NCI-H460 (cell line): ENCODE measurements at regions not wholly inside any gene's neighbourhood (a gene's known extent, or its start where the extent isn't known, plus 50 kb on each side); places are given as distances from the start of the nearest gene placed in this dataset.
"Not testable (repeated sequence)": the region's sequence is repeated elsewhere in the genome, so short reads cannot be mapped to it uniquely, and the experiment has no call there.

ENCODE experiments used
- DNase-seq: peaks from one replicate; pipeline ENCODE4 v3.0.0-alpha.2; 2016; ENCODE audit warnings: low read depth; ENCODE audit errors: extremely low read depth
- small RNA-seq, 2 experiments: library from RNA; depleted of rRNA; stranded (forward); fragments of <200 nt; gene quantifications; one replicate each; pipeline ENCODE3, GENCODE V24; 2014

DNA sequence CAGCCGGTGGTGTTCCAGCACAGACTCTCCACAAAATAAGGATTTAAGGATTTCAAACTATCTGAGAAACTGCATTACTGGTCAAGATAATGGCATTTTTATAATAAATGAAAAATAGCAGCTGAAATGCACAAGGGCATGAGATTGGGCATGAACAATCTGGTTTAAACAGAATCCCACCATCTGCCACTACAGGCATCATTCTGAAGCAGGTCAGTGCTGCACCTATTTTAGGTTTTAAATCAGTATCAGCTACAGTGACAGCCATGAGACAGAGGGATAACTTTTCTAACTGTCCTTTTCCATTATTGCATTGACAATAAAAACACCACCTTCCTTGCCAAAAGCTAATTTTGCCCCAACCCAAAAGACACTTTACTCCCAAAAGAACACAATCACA is 186.8 kb downstream of the ETV1 start:
- DNase-seq: no peak

DNA sequence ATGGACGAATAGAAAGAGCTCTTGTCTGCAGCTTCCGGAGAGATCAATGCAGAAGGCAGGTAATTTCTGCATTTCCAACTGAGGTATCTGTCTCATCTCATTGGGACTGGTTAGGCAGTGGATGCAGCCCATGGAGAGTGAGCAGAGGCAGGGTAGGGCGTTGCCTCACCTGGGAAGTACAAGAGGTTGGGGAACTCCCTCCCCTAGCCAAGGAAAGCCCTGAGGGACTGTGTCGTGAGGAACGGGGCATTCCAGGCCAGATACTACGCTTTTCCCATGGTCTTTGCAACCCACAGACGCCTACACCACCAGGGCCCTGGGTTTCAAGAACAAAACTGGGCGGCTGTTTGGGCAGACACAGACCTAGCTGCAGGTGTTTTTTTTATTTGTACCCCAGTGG is 186.3 kb downstream of the ETV1 start:
- DNase-seq: no peak

DNA sequence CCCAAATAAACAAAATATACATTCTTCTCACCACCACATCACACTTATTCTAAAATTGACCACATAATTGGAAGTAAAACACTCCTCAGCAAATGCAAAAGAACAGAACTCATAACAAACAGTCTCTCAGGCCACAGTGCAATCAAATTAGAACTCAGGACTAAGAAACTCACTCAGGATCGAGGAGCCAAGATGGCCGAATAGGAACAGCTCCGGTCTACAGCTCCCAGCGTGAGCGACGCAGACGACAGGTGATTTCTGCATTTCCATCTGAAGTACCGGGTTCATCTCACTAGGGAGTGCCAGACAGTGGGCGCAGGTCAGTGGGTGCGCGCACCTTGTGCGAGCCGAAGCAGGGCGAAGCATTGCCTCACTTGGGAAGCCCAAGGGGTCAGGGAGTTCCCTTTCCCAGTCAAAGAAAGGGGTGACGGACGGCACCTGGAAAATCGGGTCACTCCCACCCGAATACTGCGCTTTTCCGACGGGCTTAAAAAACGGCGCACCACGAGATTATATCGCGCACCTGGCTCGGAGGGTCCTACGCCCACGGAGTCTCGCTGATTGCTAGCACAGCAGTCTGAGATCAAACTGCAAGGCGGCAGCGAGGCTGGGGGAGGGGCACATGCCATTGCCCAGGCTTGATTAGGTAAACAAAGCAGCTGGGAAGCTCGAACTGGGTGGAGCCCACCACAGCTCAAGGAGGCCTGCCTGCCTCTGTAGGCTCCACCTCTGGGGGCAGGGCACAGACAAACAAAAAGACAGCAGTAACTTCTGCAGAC is 183.2 kb downstream of the ETV1 start:
- not testable (repeated sequence) for DNase-seq

DNA sequence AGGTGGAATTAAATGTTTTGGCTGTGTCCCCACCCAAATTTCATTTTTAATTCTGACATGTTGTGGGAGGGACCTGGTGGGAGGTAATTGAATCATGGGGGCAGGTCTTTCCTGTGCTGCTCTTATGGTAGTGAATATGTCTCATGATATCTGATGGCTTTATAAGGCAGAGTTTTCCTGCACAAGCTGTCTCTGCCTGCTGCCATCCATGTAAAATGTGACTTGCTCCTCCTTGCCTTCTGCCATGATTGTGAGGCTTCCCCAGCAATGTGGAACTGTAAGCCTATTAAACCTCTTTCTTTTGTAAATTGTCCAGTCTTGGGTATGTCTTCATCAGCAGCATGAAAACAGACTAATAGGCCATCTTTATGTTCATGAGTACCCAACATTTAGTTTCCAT is 172.2 kb downstream of the ETV1 start:
- DNase-seq: not testable (repeated sequence)

DNA sequence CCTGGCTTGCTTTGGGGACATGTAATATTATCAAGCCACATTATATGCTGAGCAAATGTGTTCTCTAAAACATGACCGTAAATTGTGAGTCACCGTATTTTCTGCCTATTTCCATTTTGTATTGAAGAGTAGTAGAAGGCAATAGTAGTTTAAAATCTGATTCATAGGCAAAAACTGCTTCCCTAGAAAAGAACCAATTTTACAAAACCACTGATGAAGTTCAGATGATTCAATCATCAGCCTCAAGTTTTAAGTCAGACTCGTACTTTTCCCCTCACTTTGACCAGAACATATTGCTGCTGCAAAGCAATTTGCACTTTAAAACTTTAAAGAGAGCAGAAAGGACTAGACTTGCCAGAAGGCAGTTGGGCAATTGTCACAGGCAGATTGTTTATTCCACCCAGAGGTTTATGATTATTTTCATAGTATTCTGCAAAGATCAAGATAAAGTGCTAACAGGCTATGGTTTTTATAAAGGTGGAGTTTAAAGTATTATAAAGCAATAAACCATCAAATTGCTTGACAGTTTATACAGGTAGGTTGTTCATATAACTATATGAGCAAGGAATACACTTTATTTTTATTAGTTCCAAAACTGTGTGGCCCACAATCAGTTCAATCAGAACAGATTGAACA is 168.2 kb downstream of the ETV1 start:
- no peak for DNase-seq

DNA sequence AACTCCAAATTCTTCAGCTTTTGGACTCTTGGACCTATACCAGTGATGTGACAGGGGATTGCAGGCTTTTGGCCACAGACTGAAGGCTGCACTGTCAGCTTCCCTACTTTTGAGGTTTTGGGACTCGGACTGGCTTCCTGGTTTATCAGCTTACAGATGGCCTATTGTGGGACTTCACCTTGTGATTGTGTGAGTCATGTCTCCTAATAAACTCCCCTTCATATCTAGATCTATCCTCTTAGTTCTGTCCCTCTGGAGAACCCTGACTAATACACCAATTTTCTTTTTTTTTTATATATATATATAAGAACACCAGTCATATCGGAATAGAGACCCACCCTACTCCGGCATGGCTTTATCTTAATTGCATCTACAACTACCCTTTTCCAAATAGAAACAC is 166.8 kb downstream of the ETV1 start:
- no peak for DNase-seq

DNA sequence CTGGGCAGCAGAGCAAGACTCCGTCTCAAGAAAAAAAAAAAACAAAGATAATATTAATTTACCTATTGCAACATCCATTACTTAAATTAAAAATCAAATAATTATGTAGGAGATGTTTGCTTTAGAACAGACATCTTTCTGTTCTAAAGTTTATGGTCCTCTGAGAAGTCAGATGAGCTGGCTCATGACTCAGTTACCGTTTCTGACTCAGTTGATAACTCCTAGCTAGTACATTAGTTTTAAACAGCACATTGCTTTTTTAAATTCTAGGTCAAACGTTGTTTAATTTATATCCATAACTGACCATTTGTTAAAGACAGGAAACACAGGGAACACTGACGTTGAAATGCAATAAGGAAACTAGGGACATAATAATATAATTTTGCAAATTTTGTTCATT is 162.7 kb downstream of the ETV1 start:
- no peak for DNase-seq

DNA sequence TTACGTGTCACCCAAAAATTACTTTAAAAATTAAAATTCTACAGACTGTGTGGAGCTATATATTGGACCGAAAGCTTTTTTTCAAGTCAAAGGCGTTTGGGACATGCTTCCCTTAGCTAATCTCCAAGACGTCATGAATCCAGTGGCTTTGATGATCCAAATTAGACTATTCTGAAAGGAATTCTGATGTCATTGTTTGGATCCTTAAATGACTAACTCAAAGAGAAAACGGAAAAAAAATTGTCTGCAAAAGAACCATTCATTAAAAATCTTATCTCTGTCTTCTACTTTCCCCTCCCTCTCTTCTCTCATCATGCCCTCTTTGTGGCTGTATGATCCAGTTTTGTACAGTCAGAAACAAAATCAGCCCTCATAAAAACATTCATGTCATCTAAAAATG is 161.8 kb downstream of the ETV1 start:
- no peak for DNase-seq

DNA sequence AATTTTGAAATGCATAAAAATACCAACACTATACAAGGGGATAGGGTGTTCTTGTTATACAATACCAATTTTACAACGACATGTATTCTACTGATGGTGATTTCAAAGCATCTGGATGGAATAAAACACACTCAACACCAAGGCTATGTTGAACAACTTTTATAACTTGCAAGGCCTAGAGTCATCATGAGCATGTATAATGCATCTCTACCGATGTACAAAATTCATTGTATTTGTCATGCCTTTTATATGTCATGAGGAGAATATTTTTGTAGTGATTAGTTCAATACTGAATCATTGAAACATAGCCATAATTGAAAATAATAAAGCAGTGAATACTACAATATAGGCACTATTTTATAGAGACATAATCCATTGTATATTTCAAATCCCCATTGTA is 160.2 kb downstream of the ETV1 start:
- no peak for DNase-seq

DNA sequence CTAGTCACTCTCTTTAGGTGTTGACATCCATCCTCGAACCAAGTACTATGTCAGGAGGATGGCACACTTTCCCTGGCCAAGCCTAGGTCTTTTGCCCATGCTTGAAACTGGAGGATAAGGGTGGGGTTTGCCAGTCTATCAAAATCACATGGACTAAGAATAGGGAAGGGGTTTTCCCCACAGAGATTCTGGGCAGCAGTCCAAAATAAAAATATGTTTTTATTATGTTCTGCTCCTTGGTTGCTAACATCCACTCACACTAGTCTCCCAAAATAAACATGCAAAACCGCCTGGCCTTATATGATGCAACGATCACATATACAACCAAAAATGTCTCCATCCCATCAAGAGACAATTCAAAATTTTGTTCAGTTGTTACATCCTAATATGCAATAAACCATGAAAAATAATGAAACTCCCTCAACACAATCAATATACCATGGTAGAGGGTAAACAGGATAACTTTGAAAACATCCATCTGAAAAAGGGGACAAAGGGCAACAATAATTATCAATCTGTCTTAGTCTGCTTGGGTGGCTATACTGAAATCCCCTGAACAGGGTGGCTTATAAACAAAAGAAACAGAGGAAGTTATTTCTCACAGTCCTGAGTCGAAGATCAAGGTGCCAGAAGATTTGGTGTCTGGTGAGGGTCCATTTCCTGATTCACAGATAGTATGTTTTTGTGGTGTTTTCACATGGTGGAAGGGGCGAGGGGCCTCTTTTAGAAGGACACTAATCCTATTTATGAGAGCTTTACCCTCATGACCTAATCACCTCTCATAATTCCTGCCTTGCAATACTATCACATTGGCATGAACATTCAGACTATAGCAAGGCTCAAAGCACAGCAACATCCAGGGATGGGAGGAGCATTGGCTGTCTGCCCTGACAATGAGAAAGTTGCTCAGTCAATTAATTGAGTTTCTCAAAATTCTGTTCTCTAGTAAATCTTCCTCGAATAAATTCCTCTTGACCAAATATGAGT is 159.3 kb downstream of the ETV1 start:
- no peak for DNase-seq

DNA sequence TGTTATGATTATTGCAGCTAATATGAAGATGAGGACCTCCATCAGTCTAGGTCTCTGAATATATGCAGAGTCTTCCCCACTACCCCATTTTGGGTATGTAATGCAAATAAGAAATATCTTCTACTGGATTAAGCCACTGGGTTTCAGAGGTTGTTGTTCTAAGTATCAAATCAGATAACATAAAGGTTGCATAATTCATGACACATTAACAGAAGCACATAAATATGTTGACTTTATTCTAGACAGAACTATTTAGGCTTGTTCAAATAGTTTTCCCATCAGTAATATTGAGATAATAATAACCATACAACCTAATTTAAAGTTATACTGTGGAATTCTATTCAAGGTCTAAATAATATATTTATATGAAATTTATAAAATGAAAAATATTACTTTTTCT is 157.1 kb downstream of the ETV1 start:
- DNase-seq: no peak

DNA sequence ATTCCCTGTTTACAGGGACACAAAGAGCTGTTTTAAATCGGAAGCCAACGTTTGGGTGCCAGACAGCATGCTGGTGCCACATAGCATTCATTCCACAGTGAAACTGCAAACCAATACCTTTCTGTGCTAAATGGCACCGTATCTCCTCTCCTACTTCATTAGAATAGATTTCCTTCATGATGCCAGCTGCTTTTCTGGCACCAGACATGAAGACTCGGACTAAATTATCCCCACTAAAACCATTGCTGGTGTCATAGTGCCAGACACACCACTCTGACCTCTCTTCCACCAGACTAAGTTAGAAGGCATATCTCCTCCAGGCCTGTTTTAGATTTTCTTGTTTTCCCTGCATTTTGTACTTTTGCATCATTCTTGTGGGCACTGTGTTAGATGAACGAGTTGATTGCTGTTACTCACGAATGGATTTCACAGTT is 155.1 kb downstream of the ETV1 start:
- DNase-seq: peak; percentile 65

DNA sequence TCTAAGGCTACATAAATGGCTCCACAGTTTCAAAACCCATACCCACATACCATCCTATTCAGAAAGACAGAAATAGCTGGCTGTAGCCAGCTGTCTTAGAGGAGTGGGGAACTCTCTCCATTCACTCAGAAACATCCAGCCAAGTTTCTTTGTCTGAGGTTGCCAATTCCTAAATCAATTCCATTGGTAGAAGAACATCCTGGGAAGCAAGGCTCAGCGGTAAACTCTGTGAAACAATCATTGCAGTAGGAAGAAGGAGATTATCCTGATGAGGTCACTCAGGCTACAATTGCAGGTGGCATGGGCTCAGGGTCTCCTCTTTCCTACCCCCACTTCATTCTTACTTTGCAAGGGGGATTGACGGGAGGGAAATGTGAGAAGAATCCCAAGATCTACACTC is 154.0 kb downstream of the ETV1 start:
- DNase-seq: no peak

DNA sequence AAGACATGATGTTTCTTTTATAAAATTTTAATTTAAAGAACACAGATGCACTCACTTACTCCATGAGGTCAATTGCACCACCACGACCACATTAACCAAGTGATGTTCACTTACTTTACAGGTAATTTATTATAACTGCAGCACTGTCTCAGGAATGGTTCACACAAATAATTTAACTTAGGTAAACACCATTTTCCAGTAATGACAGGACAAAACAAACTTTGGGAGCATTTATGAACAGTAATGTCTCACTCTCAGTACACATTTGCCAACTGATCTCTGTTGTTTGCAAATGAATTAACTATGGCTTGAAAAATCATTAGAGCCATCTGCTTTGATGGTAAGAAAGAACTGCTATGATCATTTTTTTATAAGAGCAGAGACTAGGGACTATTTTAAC is 150.4 kb downstream of the ETV1 start:
- no peak for DNase-seq

Small RNA genes lying in the stretch of these regions (small RNA-seq; reads per million reads assigned to genes)
- gene RN7SKP228: 0 to 0.35 reads per million in 2 experiments
